Ureter (tissue), 1 donor: ENCODE measurements at regions not wholly inside any gene's neighbourhood (a gene's known extent, or its start where the extent isn't known, plus 50 kb on each side); places are given as distances from the start of the nearest gene placed in this dataset.
"Not testable (repeated sequence)": the region's sequence is repeated elsewhere in the genome, so short reads cannot be mapped to it uniquely, and the experiment has no call there.

Source experiments
- DNase-seq: peaks from one replicate; pipeline ENCODE4 v3.0.0-alpha.2; 2020; ENCODE audit warnings: low spot score
- donor health status: DM: yes; HTN: yes; CAD: no.

GRCh38 chr7:16266877-16267276 is 154.5 kb downstream of the CRPPA start:
- no peak for DNase-seq

- not testable (repeated sequence) for DNase-seq
These were observed 154.9 kb downstream of the CRPPA start for GRCh38 chr7:16266470-16266869.

GRCh38 chr7:16265863-16266458 is 155.4 kb downstream of the CRPPA start:
- no peak for DNase-seq

GRCh38 chr7:16264823-16265804 is 156.2 kb downstream of the CRPPA start:
- no peak for DNase-seq

GRCh38 chr7:16264036-16264819 is 157.1 kb downstream of the CRPPA start:
- DNase-seq: no peak

GRCh38 chr7:16263377-16263776 is 158.0 kb downstream of the CRPPA start:
- DNase-seq: not testable (repeated sequence)

- DNase-seq: no peak
These were observed 159.7 kb downstream of the CRPPA start for GRCh38 chr7:16261654-16262053.

GRCh38 chr7:16261100-16261499 is 160.2 kb downstream of the CRPPA start:
- DNase-seq: no peak

- DNase-seq: no peak
These were observed 161.1 kb downstream of the CRPPA start for GRCh38 chr7:16260236-16260728.

GRCh38 chr7:16256419-16256818 is 164.9 kb downstream of the CRPPA start:
- not testable (repeated sequence) for DNase-seq

GRCh38 chr7:16255952-16256351 is 165.4 kb downstream of the CRPPA start:
- DNase-seq: not testable (repeated sequence)

GRCh38 chr7:16250655-16251054 is 170.7 kb downstream of the CRPPA start:
- DNase-seq: not testable (repeated sequence)

- DNase-seq: not testable (repeated sequence)
These were observed 172.1 kb downstream of the CRPPA start for GRCh38 chr7:16249204-16249603.

GRCh38 chr7:16248556-16248955 is 172.8 kb downstream of the CRPPA start:
- not testable (repeated sequence) for DNase-seq

- DNase-seq: no peak
These were observed 176.9 kb downstream of the CRPPA start for GRCh38 chr7:16244469-16244868.

GRCh38 chr7:16242920-16243319 is 178.4 kb downstream of the CRPPA start:
- no peak for DNase-seq

GRCh38 chr7:16241017-16241416 is 180.3 kb downstream of the CRPPA start:
- DNase-seq: no peak

GRCh38 chr7:16236381-16236780 is 185.0 kb downstream of the CRPPA start:
- DNase-seq: no peak

GRCh38 chr7:16235147-16236114 is 185.9 kb downstream of the CRPPA start:
- no peak for DNase-seq

- no peak for DNase-seq
These were observed 186.7 kb downstream of the CRPPA start for GRCh38 chr7:16234493-16235146.
